DMS53 treated with DMSO at 0.1 percent for 48 hours (cell line): ENCODE measurements at regions not wholly inside any gene's neighbourhood (a gene's known extent, or its start where the extent isn't known, plus 50 kb on each side); places are given as distances from the start of the nearest gene placed in this dataset.

Experiments used
- DNase-seq: peaks from one replicate; lab custom pipeline; 2025; ENCODE audit not compliant: unreplicated experiment; lab: John Stamatoyannopoulos, UW

GRCh38 chr4:41865306-41865980, 69.8 kb upstream of the TMEM33 start:
- no peak for DNase-seq

GRCh38 chr4:41859087-41859486, 76.1 kb upstream of the TMEM33 start:
- no peak for DNase-seq

GRCh38 chr4:41857226-41857641, 78.0 kb upstream of the TMEM33 start:
- no peak for DNase-seq

GRCh38 chr4:41856797-41857196, 78.4 kb upstream of the TMEM33 start:
- DNase-seq = no peak

GRCh38 chr4:41853973-41854372, 81.3 kb upstream of the TMEM33 start:
- no peak for DNase-seq

- peak; percentile 67 for DNase-seq
These were observed 83.0 kb upstream of the TMEM33 start for GRCh38 chr4:41852229-41852628.

GRCh38 chr4:41851621-41852020, 83.6 kb upstream of the TMEM33 start:
- DNase-seq = no peak

GRCh38 chr4:41844327-41844726, 90.9 kb upstream of the TMEM33 start:
- no peak for DNase-seq

GRCh38 chr4:41839916-41840854, 91.7 kb upstream of the PHOX2B start:
- no peak for DNase-seq

- DNase-seq = no peak
These were observed 90.1 kb upstream of the PHOX2B start for GRCh38 chr4:41838590-41838989.

GRCh38 chr4:41835321-41835995, 86.9 kb upstream of the PHOX2B start:
- no peak for DNase-seq

GRCh38 chr4:41832961-41833360, 84.4 kb upstream of the PHOX2B start:
- no peak for DNase-seq

- DNase-seq = no peak
These were observed 73.8 kb upstream of the PHOX2B start for GRCh38 chr4:41822325-41822724.

- DNase-seq = no peak
These were observed 71.9 kb upstream of the PHOX2B start for GRCh38 chr4:41820473-41820872.

- DNase-seq = no peak
These were observed 71.1 kb upstream of the PHOX2B start for GRCh38 chr4:41819621-41820020.

- no peak for DNase-seq
These were observed 66.9 kb upstream of the PHOX2B start for GRCh38 chr4:41815473-41815872.

GRCh38 chr4:41814565-41814964, 66.0 kb upstream of the PHOX2B start:
- no peak for DNase-seq

- no peak for DNase-seq
These were observed 58.3 kb upstream of the PHOX2B start for GRCh38 chr4:41806807-41807206.

GRCh38 chr4:41802590-41802989, 54.1 kb upstream of the PHOX2B start:
- DNase-seq = no peak

- DNase-seq = no peak
These were observed 50.6 kb upstream of the PHOX2B start for GRCh38 chr4:41799126-41799525.
